ENCODE measurements at regions not wholly inside any gene's neighbourhood (a gene's known extent, or its start where the extent isn't known, plus 50 kb on each side); places are given as distances from the start of the nearest gene placed in this dataset.

DNA sequence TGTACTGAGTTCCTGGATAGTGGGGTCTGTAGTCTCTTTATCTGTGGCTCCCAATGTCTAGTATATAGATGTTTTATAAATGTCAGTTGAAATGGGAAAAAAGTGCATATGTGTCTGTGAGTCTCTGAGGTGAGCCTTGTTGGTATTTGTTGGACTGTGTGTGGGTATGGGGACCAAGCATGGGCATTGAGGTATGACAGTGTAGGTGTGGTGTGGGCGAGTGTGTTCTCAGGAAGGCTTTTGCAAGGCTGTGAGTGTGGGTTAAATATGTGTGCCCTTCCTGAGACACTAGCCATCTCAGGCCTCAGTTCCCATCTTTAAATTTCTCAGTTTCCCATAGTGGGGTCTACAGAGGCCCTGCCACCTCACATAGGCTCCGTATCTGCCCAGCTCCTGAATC, 440.2 kb upstream of the CCL2 start:
- TF ChIP-seq, protein P1, sequence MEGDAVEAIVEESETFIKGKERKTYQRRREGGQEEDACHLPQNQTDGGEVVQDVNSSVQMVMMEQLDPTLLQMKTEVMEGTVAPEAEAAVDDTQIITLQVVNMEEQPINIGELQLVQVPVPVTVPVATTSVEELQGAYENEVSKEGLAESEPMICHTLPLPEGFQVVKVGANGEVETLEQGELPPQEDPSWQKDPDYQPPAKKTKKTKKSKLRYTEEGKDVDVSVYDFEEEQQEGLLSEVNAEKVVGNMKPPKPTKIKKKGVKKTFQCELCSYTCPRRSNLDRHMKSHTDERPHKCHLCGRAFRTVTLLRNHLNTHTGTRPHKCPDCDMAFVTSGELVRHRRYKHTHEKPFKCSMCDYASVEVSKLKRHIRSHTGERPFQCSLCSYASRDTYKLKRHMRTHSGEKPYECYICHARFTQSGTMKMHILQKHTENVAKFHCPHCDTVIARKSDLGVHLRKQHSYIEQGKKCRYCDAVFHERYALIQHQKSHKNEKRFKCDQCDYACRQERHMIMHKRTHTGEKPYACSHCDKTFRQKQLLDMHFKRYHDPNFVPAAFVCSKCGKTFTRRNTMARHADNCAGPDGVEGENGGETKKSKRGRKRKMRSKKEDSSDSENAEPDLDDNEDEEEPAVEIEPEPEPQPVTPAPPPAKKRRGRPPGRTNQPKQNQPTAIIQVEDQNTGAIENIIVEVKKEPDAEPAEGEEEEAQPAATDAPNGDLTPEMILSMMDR (conservative IDR thresholded peaks at IDR 0.05): no peak
- TF ChIP-seq ZFX (IDR thresholded peaks at IDR 0.05): no peak
